Motor neuron (in vitro differentiated cells): ENCODE measurements at regions not wholly inside any gene's neighbourhood (a gene's known extent, or its start where the extent isn't known, plus 50 kb on each side); places are given as distances from the start of the nearest gene placed in this dataset.
A peak's percentile ranks its signal among the peaks of the same experiment; 100 is the strongest.

Source experiments
- ATAC-seq, 8 experiments: fragments of 200-7000 bp; cut with Tn5 transposase; replicated peaks in 6 of 8; 2 replicates each; pipeline ENCODE4 v1.8.0; 2021; ENCODE audit warnings: mild to moderate bottlenecking in 8 of 8, moderate library complexity in 8 of 8
- H3K27ac ChIP-seq, 2 donors: fragments of 250-450 bp; sonication (Bioruptor Pico); 2 replicates each; pipeline ENCODE4 v1.9.0; 2021; ENCODE audit warnings: antibody characterized with exemption in 2 of 2, mild to moderate bottlenecking in 2 of 2, moderate library complexity in 1 of 2
- H3K4me1 ChIP-seq, 2 donors: fragments of 250-450 bp; sonication (Bioruptor Pico); replicated peaks in 1 of 2; 2 replicates each; pipeline ENCODE4 v1.6.1; 2021; ENCODE audit warnings: antibody characterized with exemption in 2 of 2, mild to moderate bottlenecking in 2 of 2, moderate library complexity in 1 of 2
- H3K4me3 ChIP-seq, 5 donors: fragments of 250-450 bp; sonication (Bioruptor Pico); 2 replicates each; pipeline ENCODE4 v1.9.0; 2021; ENCODE audit warnings: antibody characterized with exemption in 5 of 5, mild to moderate bottlenecking in 5 of 5, moderate library complexity in 4 of 5
- WGBS, 10 experiments: fragments of 450-650 bp; shearing (Covaris generic); methylation state at CpG; one replicate each; pipeline ENCODE4 v1.0.0; 2022; 5-methylcytosine and 5-hydroxymethylcytosine counted together
- in situ Hi-C, 9 experiments: fragments of 400-800 bp; cut with MboI; loops; one replicate each; pipeline ENCODE4 v1.15.0; 2021; ENCODE audit warnings: low sequenced_read_pairs in 9 of 9, low pct_unique_long_range_greater_than_20kb in 2 of 9; ENCODE audit not compliant: unreplicated experiment in 9 of 9

DNA sequence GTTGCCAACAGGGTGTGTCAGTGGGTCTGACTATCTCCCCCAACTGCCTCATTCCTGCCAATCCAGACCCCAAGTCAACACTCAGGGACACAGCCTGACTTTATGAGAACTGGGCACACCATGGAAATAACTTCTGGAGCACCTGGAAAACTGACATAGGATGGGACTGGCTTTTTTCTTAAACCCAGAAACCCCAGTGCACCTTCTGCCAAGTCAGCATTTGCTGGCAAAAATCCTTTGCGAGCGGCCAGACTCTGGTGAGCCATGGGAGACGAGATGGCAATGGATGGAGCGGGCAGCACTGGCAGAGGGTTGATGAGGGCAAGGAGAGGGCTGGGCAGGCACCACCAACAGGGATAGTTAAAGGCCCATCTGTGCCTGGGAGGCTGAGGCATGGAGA, 114.4 kb upstream of the OSMR start:
- peaks cover 0 to 2% of the 10 kb centered on the region in 2 donors for H3K4me1 ChIP-seq
- in situ Hi-C loops = no loop called here
- 64 to 100% (median 92%) methylated on average over 1 to 2 of the region's 4 CpGs; no CpG with 5 or more reads in 5 of the 10 experiments for WGBS, 10 experiments
- no peak overlapping the region for H3K27ac ChIP-seq
- H3K4me3 ChIP-seq = no peak overlapping the region
- no peak for ATAC-seq

DNA sequence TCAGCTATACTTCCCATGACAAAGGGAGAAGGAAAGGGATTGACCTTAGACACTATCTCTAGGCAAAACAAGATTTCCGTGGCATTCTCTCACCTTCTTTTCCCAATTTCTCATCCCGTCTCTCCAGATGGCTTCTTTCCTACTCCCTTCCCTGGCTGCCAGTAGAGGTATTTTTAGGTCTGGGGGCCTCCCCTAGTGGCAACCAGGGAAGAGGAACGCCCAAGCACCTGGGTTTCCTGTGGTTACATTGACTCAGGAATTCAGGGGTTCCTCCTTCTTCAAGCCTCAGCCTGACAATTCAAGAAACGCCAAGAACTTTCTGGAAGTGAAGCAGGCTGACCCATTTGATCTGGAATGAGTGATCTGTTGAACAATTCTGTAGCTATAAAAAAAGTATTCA, 111.5 kb upstream of the OSMR start:
- Histone ChIP-seq H3K27ac (no peak overlapping the region), H3K4me1 (no peaks in the 10 kb centered on the region), H3K4me3 (no peak overlapping the region)
- peak in 1 of 8 experiments; percentile 42 for ATAC-seq
- 39 to 90% (median 73%) methylated on average over 1 to 4 of the region's 4 CpGs; no CpG with 5 or more reads in 2 of the 10 experiments for WGBS, 10 experiments
- in situ Hi-C loops = no loop called here

DNA sequence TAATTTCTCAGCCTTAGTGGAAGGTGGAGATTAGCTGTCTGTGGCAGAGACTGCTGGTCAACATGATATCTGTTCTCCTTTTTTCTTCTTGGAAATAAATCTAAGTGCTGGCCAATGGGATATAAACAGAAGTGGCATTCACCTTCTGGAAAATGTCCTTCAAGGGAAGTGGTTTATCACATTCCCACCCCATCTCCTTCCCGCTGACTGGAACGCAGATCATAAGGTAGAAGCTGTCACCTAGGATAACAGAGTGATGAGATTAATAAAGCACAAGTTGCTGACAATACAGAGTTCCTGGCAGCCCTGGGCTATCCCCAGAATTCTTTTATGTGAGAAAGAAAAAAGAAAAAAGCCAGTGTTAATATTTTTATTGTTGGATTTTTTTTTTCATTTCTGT, 109.7 kb upstream of the OSMR start:
- H3K4me1 ChIP-seq = no peaks in the 10 kb centered on the region
- H3K27ac ChIP-seq = no peak overlapping the region
- H3K4me3 ChIP-seq = no peak overlapping the region
- in situ Hi-C loops = no loop called here
- WGBS, 10 experiments = 38 to 100% (median 50%) methylated on average over 1 to 2 of the region's 2 CpGs; no CpG with 5 or more reads in 3 of the 10 experiments
- ATAC-seq = no peak

DNA sequence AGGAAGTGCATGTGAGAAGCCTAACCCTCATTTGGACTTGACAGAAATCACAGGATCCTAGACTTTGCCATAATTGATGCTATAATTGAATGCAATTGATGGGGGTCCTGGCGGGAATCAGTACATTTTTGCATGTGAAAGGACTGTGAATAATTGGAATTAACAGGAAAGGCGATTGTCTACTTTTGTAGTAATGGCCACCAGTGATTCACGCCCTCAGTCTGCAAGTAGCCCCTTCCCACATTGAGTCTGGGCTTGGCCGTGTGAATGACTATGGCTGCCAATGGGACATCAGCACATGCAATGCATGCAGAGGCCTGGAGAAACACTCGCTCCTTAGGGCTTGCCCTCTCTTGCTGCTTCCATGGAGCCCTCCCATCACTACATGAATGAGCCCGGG, 107.8 kb upstream of the OSMR start:
- Histone ChIP-seq H3K4me3 (no peak overlapping the region), H3K4me1 (no peaks in the 10 kb centered on the region), H3K27ac (no peak overlapping the region)
- in situ Hi-C loops = no loop called here
- no peak for ATAC-seq
- 63 to 93% (median 87%) methylated on average over 2 to 4 of the region's 6 CpGs; no CpG with 5 or more reads in 2 of the 10 experiments for WGBS, 10 experiments

DNA sequence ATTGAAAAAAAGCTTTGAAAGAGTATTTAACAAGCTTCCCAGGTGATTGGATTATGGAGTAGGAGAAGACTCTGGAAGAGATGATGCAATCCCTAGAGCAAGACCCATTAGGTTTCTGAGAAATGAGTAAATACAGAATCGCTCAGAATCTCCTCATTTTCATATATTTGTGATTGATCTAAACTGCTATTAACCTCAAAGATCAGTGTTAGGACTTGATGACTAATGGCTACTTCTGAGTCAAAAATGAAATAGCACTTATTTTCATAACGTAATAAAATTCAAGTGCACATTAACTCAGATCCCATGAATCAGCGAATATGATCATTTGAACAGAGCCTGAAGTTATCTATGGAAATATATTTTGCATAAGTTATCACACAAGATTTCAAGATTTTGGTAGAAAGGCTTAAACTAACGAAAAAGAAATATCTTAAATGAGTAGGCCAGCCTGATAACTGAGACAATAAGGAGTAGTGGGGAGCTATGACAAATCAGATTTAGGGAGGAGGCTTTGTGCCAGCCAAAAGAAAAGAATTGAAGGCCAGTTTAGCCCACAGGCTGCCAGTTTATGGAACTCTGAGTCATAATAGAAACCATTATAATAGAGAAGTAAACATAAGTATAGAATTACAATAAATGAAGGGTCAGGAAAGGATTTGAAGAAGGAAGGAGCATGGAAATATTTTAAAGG, 106.7 kb upstream of the OSMR start:
- 19 to 100% (median 79%) methylated on average over 2 to 4 of the region's 4 CpGs; no CpG with 5 or more reads in 1 of the 10 experiments for WGBS, 10 experiments
- H3K4me3 ChIP-seq = no peak overlapping the region
- in situ Hi-C loops = no loop called here
- no peak overlapping the region for H3K27ac ChIP-seq
- H3K4me1 ChIP-seq = no peaks in the 10 kb centered on the region
- peak in 6 of 8 experiments; percentile 54 to 88 (median 59) for ATAC-seq

DNA sequence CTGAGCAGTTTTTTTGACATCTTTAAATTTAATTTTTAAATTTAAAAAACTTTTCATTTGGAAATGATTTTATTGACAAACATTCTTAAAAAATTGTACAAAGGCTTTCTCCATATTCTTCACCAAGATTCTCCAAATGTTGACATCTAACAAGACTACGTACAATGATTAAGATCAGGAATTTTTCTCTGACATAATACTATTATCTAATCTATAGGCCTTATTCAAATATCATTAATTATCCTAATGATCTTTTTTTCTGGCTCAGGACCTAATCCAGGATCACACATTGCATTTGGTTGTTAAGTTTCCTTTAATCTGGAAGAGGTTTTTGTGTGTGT, 106.1 kb upstream of the OSMR start:
- H3K4me1 ChIP-seq = no peaks in the 10 kb centered on the region
- no peak overlapping the region for H3K4me3 ChIP-seq
- WGBS, 10 experiments = 73 to 100% (median 100%) methylated on average over 1 of the region's 1 CpG; no CpG with 5 or more reads in 1 of the 10 experiments
- in situ Hi-C loops = no loop called here
- no peak for ATAC-seq
- no peak overlapping the region for H3K27ac ChIP-seq

DNA sequence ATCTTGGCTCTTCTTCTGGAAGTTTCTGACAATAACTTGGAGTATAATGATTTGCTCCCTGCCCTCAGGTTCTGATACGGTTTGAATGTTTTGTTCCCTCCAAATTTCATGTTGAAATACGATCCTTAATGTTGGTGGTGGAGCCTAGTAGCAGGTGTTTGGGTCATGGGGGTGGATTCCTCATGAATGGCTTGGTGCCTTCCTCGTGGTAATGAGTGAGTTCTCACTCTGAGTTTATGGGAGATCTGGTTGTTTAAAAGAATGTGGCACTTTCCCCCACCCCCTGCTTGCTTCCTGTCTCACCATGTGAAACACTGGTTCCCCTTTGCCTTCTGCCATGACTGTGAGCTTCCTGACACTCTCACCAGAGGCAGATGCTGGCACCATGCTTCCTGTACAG, 103.0 kb upstream of the OSMR start:
- WGBS, 10 experiments = 20 to 79% (median 62%) methylated on average over 1 to 3 of the region's 3 CpGs; no CpG with 5 or more reads in 2 of the 10 experiments
- Histone ChIP-seq H3K4me3 (no peak overlapping the region), H3K4me1 (no peaks in the 10 kb centered on the region), H3K27ac (no peak overlapping the region)
- ATAC-seq = no peak
- in situ Hi-C loops = no loop called here

DNA sequence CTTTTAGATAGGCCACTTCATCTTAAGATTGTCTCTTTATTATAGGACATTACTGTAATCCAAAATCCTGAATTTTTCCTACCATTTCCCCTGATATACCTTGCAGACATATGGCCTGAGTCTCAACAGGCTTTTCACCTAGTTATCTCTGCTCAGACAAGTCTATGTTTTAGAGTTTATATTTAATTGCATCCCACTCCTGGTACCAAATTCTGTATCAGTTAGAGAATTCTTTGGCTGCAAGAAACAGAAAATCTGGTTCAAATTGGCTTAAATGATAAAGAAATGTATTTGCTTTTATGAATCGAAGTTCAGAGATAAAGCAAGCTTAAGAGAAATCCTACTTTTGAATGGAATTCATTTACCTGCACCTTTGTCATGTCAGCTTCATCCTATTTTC, 102.2 kb upstream of the OSMR start:
- 14 to 78% (median 40%) methylated on average over 1 of the region's 1 CpG; no CpG with 5 or more reads in 2 of the 10 experiments for WGBS, 10 experiments
- no peak overlapping the region for H3K27ac ChIP-seq
- no peak overlapping the region for H3K4me3 ChIP-seq
- no peak for ATAC-seq
- in situ Hi-C loops = no loop called here
- H3K4me1 ChIP-seq = no peaks in the 10 kb centered on the region

DNA sequence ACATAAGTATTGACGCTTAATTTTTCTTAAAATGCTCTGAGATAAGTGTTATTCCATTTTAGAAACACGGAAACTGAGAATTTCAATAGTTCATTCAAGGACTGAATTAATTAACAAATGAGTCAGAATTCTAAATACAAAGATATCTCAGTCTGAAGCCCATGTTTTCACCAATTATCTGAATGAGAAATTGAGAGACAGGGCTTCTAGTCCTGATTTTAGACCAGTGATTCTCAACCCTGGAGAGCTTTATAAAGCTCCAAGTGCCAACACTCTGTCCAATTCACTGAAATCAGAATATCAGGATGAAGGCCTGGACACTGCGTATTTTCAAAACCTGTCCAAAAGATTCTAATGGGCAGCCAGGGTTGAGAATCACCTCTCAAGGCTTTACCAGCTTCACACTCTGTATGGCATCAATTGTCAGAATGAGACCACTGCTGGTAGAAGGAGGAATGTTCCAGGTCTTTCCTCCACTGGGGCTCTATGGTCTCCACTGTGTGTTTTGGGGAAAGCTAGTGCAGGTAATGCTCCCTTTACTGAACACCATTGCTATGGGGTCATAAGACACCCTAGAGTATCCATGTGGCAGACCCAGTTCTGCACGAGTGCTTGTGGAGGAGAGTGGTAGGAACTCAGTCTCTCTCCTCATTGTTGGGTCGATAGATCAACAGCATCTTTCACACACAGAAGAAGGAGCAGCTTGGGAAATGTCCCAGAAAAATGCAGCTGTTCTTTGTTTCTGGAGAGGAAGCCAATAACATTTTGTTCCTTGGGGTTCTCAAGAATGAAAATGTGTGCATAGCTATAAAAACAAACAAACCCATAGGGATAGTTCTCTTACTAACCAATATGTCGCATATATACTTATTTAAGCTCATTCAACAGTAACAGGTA, 99.7 kb upstream of the OSMR start:
- in situ Hi-C loops = no loop called here
- Histone ChIP-seq H3K27ac (no peak overlapping the region), H3K4me3 (no peak overlapping the region), H3K4me1 (no peaks in the 10 kb centered on the region)
- no peak for ATAC-seq
- 12 to 95% (median 78%) methylated on average over 2 to 5 of the region's 6 CpGs for WGBS, 10 experiments

DNA sequence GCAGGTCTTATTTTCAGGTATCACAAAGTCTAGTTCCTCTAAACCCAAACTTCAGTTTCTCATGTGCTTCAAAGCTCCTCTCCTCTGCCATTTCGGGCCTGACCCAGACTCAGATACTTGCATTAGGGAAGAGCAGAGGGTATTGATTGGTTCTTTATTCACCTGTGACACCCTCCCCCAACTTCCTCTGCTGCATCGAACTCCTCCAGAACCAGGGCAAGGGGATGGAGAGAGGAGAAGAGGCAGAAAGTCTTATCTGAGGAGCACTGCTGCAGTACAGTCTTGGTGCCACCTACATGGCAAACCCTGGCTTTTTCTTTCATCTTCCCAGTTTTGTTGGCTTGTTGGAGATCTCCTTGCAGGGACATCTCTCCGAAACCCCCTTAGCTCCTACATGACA, 96.0 kb upstream of the OSMR start:
- 58 to 100% (median 84%) methylated on average over 1 to 2 of the region's 3 CpGs; no CpG with 5 or more reads in 2 of the 10 experiments for WGBS, 10 experiments
- no peak overlapping the region for H3K4me3 ChIP-seq
- ATAC-seq = no peak
- in situ Hi-C loops = no loop called here
- H3K4me1 ChIP-seq = no peaks in the 10 kb centered on the region
- H3K27ac ChIP-seq = no peak overlapping the region

DNA sequence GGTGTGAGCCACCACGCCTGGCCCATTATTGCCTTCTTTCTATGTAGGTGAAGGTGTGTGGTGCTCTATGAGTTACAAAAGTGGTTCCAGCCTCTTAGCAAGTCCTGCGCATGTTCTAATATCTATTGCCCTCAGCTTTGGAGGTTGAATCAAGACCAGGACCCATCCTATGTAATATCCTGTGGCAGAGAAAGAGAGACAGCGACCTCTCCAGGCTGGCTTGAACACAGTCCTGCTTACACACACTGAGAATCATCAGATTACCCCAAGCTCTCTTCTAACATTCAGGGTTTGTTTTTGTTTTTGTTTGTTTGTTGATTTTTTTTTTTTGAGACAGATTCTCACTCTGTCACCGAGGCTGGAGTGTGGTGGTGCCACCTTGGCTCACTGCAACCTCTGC, 94.7 kb upstream of the OSMR start:
- no peaks in the 10 kb centered on the region for H3K4me1 ChIP-seq
- H3K27ac ChIP-seq = no peak overlapping the region
- peak in 4 of 8 experiments; percentile 42 to 72 (median 50) for ATAC-seq
- WGBS, 10 experiments = 17 to 100% (median 84%) methylated on average over 1 to 4 of the region's 4 CpGs; no CpG with 5 or more reads in 3 of the 10 experiments
- in situ Hi-C loops = no loop called here
- H3K4me3 ChIP-seq = no peak overlapping the region

DNA sequence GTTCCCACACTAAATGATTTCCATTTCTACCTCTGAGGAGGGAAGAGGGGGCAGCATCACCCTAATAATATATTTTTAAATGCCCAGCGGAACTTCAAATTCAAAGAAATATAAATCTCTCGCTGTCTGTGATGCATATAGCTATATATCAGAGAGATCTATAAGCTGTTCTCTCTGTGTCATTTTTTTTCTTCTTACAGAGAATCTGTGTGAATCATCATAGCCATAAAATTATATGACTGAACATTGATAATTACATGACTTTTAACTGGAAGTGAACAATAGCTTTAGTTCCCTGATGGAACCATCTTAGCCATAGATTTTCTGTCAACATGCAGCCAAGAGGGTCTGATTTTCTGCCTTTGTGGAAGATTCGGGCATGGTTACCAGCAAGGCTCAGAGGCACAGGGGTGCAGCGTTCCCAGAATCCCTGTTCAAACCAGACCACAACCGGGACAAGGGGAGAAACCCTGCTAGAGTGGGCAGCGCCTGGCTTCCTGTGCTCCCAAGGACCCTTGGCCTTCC, 93.7 kb upstream of the OSMR start:
- H3K4me1 ChIP-seq = no peaks in the 10 kb centered on the region
- 64 to 100% (median 79%) methylated on average over 2 to 4 of the region's 6 CpGs for WGBS, 10 experiments
- in situ Hi-C loops = no loop called here
- no peak overlapping the region for H3K4me3 ChIP-seq
- no peak overlapping the region for H3K27ac ChIP-seq
- peak in 5 of 8 experiments; percentile 40 to 68 (median 51) for ATAC-seq

DNA sequence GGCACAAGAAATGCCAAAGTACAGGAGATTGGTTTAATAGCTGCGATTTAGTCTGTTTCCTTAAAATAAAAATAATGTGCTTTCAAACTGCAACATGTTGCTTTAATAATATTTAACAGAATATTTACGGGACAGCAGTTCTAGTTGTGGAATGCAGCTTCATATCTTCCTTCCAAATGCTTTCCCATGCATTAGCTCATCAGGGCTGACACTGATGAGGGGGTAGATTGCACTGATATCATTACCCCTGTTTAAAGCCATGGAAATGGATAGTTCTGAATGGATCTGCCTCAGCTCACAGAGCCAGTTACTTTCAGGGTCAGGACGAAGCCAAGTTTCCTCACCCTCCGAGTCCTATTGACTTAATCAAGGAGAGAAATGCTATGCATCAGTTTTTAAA, 93.2 kb upstream of the OSMR start:
- peak in 1 of 8 experiments; percentile 58 for ATAC-seq
- no peaks in the 10 kb centered on the region for H3K4me1 ChIP-seq
- H3K4me3 ChIP-seq = no peak overlapping the region
- 21 to 100% (median 76%) methylated on average over 1 to 3 of the region's 4 CpGs; no CpG with 5 or more reads in 2 of the 10 experiments for WGBS, 10 experiments
- H3K27ac ChIP-seq = no peak overlapping the region
- in situ Hi-C loops = no loop called here
